PC-9 (cell line): ENCODE measurements at regions not wholly inside any gene's neighbourhood (a gene's known extent, or its start where the extent isn't known, plus 50 kb on each side); places are given as distances from the start of the nearest gene placed in this dataset.

ENCODE experiments used
- BruUV-seq: library from RNA; stranded (reverse); fragments of 400-500 nt; replicated peaks from 2 replicates; lab custom pipeline; 2021; lab: Mats Ljungman, UMichigan
- CTCF ChIA-PET: fragments of 300-600 bp; sonication (Branson Sonifier 250); formaldehyde crosslinking; loops from one replicate; lab custom pipeline; 2022; ENCODE audit warnings: antibody characterized with exemption; lab: Charles Lee
- POLR2A ChIA-PET: fragments of 300-600 bp; sonication (Branson Sonifier 250); formaldehyde crosslinking; loops from one replicate; lab custom pipeline; 2022; ENCODE audit warnings: antibody characterized with exemption; ENCODE audit not compliant: unreplicated experiment; lab: Charles Lee
- DNase-seq, 2 experiments: peaks; one replicate each; pipeline versions ENCODE4 v3.0.0 to v3.0.0-alpha.2; 2015 to 2022; ENCODE audit warnings: mixed read lengths in 1 of 2
- H2AFZ ChIP-seq: fragments of 200-600 bp; sonication (generic); 2 replicates; pipeline ENCODE4 v1.8.1; 2017; ENCODE audit warnings: antibody characterized with exemption
- H3F3A ChIP-seq: fragments of 200-600 bp; sonication (generic); 2 replicates; pipeline ENCODE4 v1.8.1; 2017; ENCODE audit warnings: antibody characterized with exemption, mild to moderate bottlenecking, low read depth; ENCODE audit not compliant: insufficient read depth
- H3K27ac ChIP-seq: fragments of 200-600 bp; sonication (generic); 2 replicates; pipeline ENCODE4 v1.6.1; 2016; ENCODE audit warnings: mixed run types
- H3K27me3 ChIP-seq: fragments of 200-600 bp; sonication (generic); 2 replicates; pipeline ENCODE4 v1.6.1; 2016; ENCODE audit warnings: low read depth, mixed run types; ENCODE audit not compliant: insufficient read depth
- H3K36me3 ChIP-seq: fragments of 200-600 bp; sonication (generic); 2 replicates; pipeline ENCODE4 v1.6.1; 2016; ENCODE audit warnings: low read depth, mixed run types
- H3K4me1 ChIP-seq: fragments of 200-600 bp; sonication (generic); replicated peaks from 2 replicates; pipeline ENCODE4 v1.6.1; 2016; ENCODE audit warnings: mixed run types; ENCODE audit not compliant: insufficient read depth
- H3K4me2 ChIP-seq: fragments of 200-600 bp; sonication (generic); 2 replicates; pipeline ENCODE4 v1.6.1; 2017; ENCODE audit warnings: mixed run types
- H3K4me3 ChIP-seq: fragments of 200-600 bp; sonication (generic); 2 replicates; pipeline ENCODE4 v1.6.1; 2016; ENCODE audit warnings: mixed run types
- H3K79me2 ChIP-seq: fragments of 200-600 bp; sonication (generic); 2 replicates; pipeline ENCODE4 v1.6.1; 2017; ENCODE audit warnings: low read depth, mixed run types
- H3K9me2 ChIP-seq: fragments of 200-600 bp; sonication (generic); 2 replicates; pipeline ENCODE4 v1.8.1; 2017; ENCODE audit warnings: mild to moderate bottlenecking; ENCODE audit not compliant: insufficient read depth
- H3K9me3 ChIP-seq: fragments of 200-600 bp; sonication (generic); 2 replicates; pipeline ENCODE4 v1.8.1; 2016; ENCODE audit warnings: low read depth; ENCODE audit not compliant: insufficient read depth
- H4K20me1 ChIP-seq: fragments of 200-600 bp; sonication (generic); 2 replicates; pipeline ENCODE4 v1.8.1; 2017; ENCODE audit not compliant: insufficient read depth
- EZH2 ChIP-seq: fragments of 200-600 bp; sonication (generic); IDR thresholded peaks from 2 replicates; pipeline ENCODE4 v1.8.0; 2017; ENCODE audit warnings: antibody characterized with exemption, low read depth
- intact Hi-C: fragments of 100-400 bp; cut with micrococcal nuclease; formaldehyde crosslinking; loops from one replicate; pipeline ENCODE4 v1.10.0; 2022; ENCODE audit not compliant: unreplicated experiment
- TF ChIP-seq, protein P1 (sequence below): fragments of 200-600 bp; sonication (generic); conservative IDR thresholded peaks from 2 replicates; pipeline ENCODE4 v1.6.1; 2017; ENCODE audit warnings: mixed run types, antibody characterized with exemption, mild to moderate bottlenecking, moderate library complexity

DNA sequence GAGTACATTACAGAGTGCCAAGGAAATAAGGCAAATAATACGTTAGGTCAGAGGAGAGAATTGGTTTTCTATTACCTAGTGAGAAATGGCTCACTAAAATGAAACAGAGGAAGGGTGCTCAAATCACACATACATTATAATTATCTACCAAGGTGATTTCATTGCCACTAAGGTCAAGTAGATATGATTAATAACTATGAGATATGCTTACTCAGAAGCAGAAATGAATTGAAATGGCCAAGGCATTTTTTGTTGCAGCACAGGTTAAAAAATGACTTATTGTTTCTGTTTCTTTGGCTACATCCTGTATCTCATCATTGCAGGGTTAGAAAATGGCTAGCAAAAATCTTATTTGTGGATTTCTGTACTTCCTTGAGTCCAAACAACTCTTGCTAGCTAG is 154.5 kb upstream of the GORAB start:
- Histone ChIP-seq H3K27me3 (no peaks in the 10 kb centered on the region), H2AFZ (no peak overlapping the region), H3K4me3 (no peak overlapping the region), H3K4me1 (no peaks in the 10 kb centered on the region), H3F3A (no peaks in the 10 kb centered on the region), H3K9me3 (no peaks in the 10 kb centered on the region), H3K79me2 (no peaks in the 10 kb centered on the region), H3K9me2 (no peaks in the 10 kb centered on the region), H3K27ac (no peak overlapping the region), H3K36me3 (no peaks in the 10 kb centered on the region), H4K20me1 (no peaks in the 10 kb centered on the region), H3K4me2 (no peak overlapping the region)
- POLR2A ChIA-PET = no interaction called here
- BruUV-seq = no TSS peak
- intact Hi-C loops = no loop called here
- CTCF ChIA-PET = no interaction called here
- no peak for DNase-seq
- TF ChIP-seq EZH2 = no peak
- TF ChIP-seq, protein P1, sequence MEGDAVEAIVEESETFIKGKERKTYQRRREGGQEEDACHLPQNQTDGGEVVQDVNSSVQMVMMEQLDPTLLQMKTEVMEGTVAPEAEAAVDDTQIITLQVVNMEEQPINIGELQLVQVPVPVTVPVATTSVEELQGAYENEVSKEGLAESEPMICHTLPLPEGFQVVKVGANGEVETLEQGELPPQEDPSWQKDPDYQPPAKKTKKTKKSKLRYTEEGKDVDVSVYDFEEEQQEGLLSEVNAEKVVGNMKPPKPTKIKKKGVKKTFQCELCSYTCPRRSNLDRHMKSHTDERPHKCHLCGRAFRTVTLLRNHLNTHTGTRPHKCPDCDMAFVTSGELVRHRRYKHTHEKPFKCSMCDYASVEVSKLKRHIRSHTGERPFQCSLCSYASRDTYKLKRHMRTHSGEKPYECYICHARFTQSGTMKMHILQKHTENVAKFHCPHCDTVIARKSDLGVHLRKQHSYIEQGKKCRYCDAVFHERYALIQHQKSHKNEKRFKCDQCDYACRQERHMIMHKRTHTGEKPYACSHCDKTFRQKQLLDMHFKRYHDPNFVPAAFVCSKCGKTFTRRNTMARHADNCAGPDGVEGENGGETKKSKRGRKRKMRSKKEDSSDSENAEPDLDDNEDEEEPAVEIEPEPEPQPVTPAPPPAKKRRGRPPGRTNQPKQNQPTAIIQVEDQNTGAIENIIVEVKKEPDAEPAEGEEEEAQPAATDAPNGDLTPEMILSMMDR = no peak

DNA sequence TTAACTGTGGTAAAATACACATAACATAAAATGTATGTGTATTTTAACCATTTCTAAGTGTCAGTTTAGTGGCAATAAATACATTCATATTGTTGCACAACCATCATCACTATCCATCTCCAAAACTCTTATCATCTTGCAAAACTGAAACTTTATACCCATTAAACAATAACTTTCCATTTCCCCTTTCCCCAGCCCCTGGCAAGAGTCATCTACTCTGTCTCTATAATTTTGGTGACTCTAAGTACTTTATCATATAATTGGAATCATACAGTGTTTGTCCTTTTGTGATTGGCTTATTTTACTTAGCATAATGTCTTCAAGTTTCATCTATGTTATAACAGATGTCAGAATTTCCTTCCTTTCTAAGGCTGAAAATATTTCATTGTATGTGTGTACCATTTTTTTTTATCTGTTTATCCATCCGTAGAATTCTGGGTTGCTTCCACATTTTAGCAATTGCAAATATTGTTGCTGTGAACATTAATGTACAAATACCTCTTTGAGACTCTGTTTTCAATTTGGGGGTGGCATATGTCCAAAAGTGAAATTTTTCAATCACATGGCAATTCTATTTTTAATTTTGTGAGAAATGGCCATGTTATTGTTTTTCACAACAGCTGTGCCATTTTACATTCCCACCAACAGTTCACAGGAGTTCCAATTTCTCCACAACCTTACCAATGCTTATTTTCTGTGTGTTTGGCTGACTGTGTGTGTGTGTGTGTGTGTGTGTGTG is 153.9 kb upstream of the GORAB start:
- H3K4me1 ChIP-seq = no peaks in the 10 kb centered on the region
- H3K27me3 ChIP-seq = no peaks in the 10 kb centered on the region
- no peaks in the 10 kb centered on the region for H3K9me3 ChIP-seq
- BruUV-seq = no TSS peak
- H3K27ac ChIP-seq = no peak overlapping the region
- H3K4me2 ChIP-seq = no peak overlapping the region
- POLR2A ChIA-PET = no interaction called here
- TF ChIP-seq, protein P1 = no peak
- TF ChIP-seq EZH2 = no peak
- H2AFZ ChIP-seq = no peak overlapping the region
- intact Hi-C loops = no loop called here
- CTCF ChIA-PET = no interaction called here
- no peak overlapping the region for H3K4me3 ChIP-seq
- H3K9me2 ChIP-seq = no peaks in the 10 kb centered on the region
- H3K36me3 ChIP-seq = no peaks in the 10 kb centered on the region
- H3K79me2 ChIP-seq = no peaks in the 10 kb centered on the region
- DNase-seq = no peak
- no peaks in the 10 kb centered on the region for H4K20me1 ChIP-seq
- H3F3A ChIP-seq = no peaks in the 10 kb centered on the region

GRCh38 chr1:170385750-170386149 is 146.2 kb upstream of the GORAB start:
- no peak for DNase-seq
- Histone ChIP-seq H3K27me3 (no peaks in the 10 kb centered on the region), H3K9me2 (no peaks in the 10 kb centered on the region), H3K79me2 (no peaks in the 10 kb centered on the region), H3K4me3 (no peak overlapping the region), H3F3A (no peaks in the 10 kb centered on the region), H3K4me2 (no peak overlapping the region), H3K36me3 (no peaks in the 10 kb centered on the region), H3K9me3 (no peaks in the 10 kb centered on the region), H4K20me1 (no peaks in the 10 kb centered on the region), H2AFZ (no peak overlapping the region), H3K27ac (no peak overlapping the region), H3K4me1 (no peaks in the 10 kb centered on the region)
- no TSS peak for BruUV-seq
- no peak for TF ChIP-seq EZH2
- TF ChIP-seq, protein P1 = no peak
- ChIA-PET POLR2A (no interaction called here), CTCF (no interaction called here)
- intact Hi-C loops = no loop called here
